NCI-H2171 (cell line): ENCODE measurements at regions not wholly inside any gene's neighbourhood (a gene's known extent, or its start where the extent isn't known, plus 50 kb on each side); places are given as distances from the start of the nearest gene placed in this dataset.

ENCODE experiments used
- DNase-seq: peaks from one replicate; lab custom pipeline; 2025; lab: John Stamatoyannopoulos, UW

DNA sequence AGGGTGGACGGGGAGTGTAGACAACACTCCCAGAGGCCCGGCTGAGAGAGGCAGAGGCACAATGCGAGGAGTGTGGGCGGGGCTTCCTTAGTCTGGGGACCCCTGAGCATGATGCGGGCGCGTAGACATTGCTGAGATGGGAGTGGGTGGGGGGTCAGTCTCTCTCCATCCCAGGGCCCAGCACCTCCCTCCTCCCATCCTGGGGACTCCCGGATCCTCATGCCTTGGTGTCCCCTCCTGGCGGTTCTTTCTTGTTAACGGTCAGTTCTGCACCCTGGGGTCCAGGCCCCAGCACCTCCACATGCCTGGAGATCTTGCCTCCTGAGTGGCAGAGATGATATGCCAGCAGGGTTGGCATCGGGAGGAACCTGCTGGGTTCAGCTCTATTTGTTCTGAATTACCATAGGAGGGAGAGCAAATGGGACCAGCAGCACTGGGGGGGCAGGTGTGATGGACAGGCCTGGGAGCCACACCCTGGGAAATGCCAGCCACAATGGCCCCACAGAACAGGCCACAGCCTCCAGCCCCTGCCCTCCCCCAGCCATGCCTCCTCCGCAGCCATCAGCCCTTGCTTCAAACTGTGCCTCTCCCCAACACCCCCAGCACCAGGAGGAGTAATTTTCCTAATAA, 55.7 kb downstream of the RTL6 start:
- DNase-seq = no peak

DNA sequence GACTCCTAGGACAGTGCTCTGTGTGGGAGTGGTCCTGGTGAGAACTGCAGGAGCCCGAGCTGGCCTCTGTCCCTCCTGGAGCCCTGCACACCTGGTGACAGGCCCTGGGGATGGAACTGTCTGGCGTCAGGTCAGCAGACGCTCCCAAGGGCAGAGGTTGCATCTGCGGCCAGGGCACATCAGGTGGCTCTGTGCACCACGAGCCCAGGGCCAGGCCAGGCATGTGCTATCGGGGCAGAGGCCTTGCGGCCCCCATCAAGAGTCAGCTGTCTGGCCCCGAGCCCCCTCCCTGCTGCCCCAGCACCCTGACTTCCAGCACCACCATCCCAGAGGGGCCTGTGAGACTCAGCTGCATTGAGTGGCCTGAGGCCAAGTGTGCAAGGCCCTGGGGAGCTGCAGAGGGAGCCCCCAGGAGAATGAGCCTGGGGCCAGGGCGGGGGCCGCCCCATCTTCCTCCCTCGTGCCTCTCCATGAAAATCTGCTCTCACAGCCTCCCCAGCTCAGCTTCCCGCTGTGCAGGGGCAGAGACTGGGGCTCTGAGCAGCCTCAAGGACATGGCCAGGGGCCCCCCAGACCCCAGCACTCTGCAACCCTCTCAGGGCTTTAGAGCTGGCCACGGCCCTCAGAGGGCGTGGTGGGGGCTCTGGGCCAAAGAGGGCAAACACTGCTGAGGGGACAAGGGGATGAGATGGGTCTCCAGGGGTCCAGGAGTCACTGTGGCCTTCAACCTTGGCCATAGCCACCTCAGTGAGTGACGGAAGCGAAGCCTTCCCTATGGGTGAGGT, 56.4 kb downstream of the RTL6 start:
- DNase-seq = no peak

- DNase-seq = no peak
Observed at GRCh38 chr22:44440224-44441160, 57.5 kb downstream of the RTL6 start.

DNA sequence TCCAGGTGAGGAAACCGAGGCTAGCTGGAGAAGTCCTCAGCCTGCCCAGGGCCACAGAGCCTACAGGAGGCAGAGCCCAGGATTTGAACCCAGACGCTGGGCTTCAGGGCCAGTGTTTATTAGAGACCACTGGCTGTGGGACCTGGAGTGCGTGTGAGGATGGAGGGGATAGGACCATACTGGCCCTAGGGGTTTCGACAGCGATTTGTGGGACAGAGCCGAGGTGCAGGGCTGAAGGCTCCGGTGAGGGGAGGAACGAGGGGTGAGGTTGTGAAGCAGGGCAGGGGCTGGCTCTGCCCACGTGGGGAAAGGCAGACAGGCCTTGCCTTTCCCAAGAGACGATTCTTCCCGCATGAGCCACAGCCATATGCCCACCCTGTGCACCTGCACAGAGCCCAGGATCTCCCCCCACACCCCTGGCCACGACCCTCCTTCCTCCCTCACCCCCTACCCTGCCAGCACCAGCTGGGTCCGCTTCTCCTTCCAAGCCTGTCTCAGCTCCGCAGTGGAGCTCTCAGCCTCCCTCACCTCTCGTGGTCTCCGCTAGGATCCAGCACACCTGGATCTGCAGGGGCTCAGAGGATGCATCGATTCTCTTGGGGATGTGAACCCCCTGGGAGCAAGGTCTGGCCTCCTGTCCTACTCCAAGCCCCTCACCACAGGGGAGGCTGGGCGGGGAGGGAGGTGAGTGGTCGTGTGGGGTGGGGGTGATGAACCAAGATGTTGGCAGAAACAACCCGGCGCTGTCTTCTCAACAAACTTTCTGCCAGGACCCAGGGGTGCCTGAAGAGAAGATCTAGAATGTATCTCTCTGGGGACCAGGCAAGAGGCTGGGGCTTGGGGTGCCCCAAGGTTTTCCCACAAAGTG, 58.4 kb downstream of the RTL6 start:
- DNase-seq = no peak

DNA sequence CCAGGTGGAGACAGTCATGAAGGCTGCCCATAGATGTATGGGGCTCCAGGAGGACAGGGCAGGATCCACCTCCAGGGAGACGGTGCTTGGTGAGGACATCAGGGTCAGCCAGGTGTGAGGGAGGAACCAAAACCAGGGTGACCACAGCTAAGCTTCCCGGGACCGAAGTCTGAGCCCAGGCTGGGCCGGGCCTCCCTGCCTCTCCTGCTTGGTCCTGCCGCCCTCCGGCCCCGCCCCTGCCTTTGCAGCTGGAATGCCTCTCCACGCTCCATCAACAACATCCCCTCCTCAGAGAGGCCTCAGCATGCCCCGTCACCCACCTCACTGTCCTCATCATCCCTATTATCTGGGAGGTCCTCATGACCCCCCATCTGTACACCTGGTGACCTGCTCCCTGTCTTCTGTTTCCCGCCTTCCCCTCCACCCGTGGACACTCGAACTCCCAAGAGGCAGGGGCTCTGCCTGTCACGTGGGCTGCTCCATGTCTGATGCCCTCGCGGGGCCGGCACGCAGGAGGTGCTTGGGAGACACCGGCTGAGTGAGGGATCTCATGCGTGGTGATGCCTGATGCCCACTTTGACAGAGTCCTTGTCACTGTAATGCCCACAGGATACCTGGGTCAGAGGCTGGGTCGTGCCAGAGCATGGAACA, 59.4 kb downstream of the RTL6 start:
- no peak for DNase-seq

GRCh38 chr22:44438056-44438455, 60.0 kb downstream of the RTL6 start:
- DNase-seq = no peak

DNA sequence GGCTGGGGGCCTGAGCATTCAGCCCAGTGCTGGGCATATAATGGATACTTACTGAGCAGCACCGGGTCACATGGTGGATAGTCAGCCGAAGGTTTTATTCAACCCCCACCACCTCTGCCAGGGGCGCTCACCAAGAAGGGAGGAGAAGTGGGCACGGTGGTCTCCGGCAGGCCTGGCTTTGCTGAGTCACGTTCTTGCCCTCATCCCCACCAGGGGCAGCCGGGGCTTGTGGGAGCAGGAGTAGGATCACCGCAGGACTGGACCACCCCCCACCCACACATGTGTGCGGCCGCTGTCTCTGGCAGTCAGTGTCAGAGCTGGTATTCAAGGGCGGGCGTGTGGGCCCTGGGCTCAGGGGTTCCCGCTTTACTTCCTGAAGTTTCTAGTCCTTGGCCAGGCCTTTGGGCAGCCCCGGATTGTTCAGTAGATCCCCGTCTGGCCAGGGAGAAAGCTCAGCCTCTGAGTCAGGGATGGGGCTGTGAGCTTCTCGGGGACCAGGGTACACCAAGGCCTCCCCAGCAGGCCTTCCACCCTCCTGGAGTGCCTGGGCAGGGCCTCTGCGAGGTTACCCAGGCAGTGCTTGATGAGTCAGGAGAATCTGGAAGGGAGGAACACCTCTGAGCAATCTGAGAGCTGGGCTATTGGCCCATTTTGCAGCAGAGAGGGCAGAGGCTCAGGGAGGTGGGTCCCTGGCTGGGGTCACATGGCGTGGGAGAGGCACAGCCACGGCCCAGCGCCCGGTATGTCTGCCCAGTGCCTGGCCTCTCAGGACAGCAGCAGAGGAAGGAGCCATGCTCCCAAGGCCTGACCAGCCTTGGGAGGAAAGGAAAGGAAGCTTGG, 60.6 kb downstream of the RTL6 start:
- no peak for DNase-seq

GRCh38 chr22:44436736-44437135, 61.3 kb downstream of the RTL6 start:
- no peak for DNase-seq

GRCh38 chr22:44431256-44431655, 66.8 kb downstream of the RTL6 start:
- no peak for DNase-seq

GRCh38 chr22:44430716-44431115, 67.3 kb downstream of the RTL6 start:
- DNase-seq = no peak

GRCh38 chr22:44429941-44430587, 68.0 kb downstream of the RTL6 start:
- no peak for DNase-seq

GRCh38 chr22:44428941-44429830, 68.8 kb downstream of the RTL6 start:
- DNase-seq = no peak

DNA sequence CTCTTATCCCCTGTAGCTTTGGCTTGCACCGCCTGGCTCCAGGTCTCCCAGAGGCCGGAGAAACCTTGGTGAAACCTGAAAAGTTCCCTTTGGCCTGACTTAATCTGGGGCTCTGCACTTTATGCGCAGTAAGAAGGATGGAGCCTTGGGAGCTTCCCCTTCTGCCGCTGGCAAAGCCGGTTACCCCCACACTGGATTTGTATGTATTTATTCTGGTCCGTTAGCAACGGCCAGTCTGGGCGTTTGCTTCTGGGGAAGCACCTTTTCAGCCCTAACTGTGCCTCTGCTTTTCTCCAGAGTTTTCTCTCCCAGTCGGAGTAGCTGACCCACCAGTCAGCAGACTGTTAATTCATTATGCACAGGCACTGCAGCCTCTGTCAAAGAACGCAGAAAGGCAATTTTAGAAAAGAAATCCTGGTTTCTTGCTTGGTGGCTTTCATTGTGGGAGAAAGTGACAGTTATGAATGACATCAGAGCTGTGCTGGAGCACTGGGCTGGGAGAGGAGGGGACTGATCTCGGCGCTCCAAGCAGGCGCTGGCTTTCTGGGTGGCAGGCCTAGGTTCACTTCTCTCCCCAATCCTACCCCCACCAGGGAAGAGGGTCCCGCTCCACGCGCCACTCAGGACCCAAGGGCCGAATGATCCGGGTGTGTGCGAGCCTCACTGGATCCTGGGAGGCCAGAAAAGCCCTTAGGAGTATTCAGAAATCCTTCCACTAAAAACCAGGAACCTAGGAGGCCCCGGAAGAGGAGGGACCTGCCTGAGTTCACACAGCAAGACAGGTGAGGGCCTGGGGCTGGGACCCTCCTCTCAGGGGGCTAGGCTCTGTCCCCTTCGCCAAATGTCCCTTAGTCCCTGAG, 70.2 kb downstream of the RTL6 start:
- no peak for DNase-seq

DNA sequence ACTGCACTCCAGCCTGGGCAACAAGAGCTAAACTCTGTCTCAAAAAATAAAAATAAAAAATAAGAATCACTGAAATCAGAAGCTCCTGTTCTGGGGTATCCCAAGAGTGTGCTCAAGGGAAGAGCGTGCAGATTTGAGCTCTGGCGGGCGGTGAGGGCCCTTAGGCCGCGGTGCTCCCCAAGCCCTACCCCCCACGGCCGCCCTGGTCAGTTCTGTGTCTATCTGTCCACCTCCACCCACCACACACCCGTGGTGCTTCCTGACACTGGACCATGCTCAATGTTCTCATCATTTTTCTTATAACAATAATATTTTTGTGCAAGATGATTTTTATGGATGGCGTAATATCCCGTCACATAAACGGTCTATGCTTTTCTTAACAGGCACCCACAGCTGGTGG, 71.1 kb downstream of the RTL6 start:
- no peak for DNase-seq

DNA sequence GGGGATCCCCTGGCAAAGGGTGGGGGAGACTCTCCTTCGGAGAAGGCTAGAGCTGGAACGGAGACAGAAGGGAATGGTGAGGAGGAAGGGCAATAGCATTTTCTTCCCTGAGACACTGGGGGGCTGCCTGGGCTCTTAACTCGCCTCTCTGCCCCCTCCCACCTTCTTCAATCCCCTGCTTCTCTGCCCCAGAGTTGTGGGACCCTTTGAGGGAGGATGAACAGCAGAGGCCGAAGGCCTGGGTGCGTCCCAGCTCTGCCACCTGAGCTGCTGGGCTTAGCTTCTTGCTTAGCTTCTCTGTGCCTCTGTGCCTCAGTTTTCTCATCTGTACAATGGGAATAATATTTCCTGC, 72.4 kb downstream of the RTL6 start:
- DNase-seq = no peak

DNA sequence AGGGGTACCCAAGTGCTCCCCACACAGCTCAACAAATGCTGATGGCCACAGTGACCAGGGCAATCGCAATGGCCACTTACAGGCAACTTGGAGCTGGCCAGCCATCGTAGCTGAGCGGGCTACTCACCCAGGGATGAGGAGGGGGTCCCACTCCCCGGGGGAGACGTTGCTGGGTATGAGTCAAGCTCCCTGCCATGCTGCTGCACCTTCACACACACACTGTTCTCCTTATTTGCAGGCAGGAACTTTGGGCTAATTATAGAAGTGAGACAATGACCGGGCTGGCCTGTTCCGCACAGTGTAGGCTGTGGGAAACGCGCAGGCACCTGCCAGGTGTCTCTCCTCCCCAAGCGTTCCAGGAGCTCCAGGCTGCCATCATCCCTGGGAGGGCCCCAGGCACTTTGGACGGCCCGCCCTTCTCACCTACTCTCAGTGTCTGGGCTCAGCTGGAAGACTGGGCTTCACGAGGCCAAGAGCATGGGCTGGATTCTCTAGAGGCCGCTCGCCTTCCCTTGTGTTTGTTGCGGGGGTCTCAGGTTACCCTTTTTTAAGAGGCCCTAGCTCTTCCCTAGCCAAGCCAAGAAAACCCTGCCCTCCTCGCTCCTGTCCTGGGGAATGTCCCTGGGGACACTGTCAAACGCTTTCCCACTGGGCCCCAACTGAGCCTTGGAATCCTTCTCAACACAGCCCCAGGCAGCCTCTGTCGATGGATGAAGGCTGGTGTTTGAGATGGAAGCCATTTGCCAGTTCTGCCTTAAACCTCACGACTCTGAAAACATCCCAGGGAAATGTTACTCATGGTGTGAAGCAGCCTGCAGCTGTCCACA, 73.0 kb downstream of the RTL6 start:
- no peak for DNase-seq

GRCh38 chr22:44424359-44424682, 73.7 kb downstream of the RTL6 start:
- DNase-seq = no peak
